NCI-H2227 treated with DMSO at 0.1 percent for 48 hours (cell line): ENCODE measurements at regions not wholly inside any gene's neighbourhood (a gene's known extent, or its start where the extent isn't known, plus 50 kb on each side); places are given as distances from the start of the nearest gene placed in this dataset.
A peak's percentile ranks its signal among the peaks of the same experiment; 100 is the strongest.

ENCODE experiments used
- DNase-seq: peaks from one replicate; lab custom pipeline; 2025; lab: John Stamatoyannopoulos, UW

DNA sequence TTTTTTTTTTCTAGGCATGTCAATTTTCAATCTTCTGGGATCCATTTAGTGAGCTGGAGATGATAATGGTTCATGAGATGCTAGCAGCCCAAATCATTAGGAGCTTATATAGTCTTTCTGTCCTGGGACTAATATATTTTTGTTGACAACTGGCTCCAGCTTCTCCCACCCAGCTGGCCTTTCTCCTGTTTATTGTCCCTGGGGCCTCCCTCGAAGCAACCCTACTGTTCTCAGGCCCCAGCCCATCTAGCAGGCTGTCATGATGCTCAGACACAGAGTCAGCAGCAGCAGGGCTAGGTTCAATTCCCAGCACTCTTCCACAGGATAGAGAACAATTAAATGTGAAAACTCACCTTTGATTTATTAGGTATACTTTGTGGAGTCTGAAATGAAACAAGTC lies 127.6 kb upstream of the MID1 start:
- no peak for DNase-seq

DNA sequence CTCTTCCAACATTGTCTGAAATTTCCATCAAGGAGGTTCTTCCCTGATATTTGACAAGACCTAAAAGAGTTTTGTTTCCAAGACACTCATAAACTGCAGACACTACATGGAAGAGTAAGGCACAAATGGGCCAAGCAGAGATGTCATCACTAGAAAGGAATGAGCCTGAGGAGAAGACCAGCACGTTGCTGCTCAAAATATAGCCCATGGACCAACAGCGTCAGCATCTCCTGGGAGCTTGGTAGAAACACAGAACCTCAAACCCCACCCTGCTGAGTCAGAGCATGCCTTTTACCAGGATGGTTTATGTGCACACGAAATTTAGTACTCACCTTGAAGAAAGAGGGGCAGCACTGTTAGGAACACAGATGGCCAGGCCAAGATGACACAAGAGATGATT lies 128.7 kb upstream of the MID1 start:
- DNase-seq = no peak

DNA sequence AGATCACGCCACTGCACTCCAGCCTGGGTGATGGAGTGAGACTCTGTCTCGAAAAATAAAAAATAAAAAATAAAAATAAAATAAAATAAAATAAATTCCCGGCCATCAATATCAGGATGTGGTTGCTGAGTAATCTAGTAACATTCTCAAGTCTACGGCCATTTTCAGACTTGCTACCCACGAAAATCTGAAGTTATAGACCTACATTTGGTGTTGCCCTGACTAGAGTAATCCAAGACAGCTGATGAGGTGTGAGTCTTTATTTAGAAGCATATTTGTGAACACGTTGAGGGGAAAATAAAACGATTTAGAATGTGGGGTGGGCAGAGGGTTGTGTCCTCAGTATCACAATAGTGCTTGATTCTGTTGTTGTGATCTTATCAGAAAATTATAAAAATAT lies 130.2 kb upstream of the MID1 start:
- no peak for DNase-seq

DNA sequence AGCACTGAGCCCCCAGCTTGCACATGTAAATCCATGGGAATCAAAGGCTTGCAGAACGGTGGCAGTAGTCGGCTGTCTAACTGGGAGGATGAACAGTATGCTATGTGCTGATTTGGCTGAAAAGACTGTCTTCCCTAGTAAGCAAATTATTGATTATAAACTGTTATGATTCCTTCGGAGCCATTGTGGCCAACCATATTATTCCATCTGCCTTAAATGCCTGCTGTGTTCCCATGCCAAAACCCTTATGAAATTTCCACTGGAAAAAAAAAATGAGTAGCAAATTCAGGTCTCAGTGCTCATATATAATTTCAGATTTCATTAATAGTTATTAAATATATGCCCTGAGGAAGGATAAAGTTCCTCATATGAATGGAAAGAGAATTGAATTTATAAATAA lies 132.7 kb upstream of the MID1 start:
- no peak for DNase-seq

DNA sequence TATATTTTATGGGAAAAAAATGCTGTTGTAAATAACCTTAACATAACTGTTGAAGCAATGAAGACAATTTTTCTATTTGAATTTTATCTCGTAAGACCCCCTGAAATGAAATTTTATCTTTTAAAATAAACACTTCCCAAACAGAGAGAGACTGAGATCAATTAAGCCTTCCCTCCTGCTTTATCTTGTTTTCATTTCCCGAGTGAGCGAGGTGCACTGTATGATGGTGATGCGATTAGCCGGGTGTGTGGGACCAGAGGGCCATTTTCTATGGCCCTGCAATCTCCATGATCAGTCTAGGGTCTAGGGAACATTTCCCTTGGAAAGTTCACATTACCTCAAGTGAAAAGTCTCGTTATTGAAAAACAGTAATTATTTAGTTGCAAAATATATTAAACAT lies 134.1 kb upstream of the MID1 start:
- DNase-seq = no peak

GRCh38 chrX:10755439-10756334 lies 135.3 kb upstream of the MID1 start:
- DNase-seq = no peak

DNA sequence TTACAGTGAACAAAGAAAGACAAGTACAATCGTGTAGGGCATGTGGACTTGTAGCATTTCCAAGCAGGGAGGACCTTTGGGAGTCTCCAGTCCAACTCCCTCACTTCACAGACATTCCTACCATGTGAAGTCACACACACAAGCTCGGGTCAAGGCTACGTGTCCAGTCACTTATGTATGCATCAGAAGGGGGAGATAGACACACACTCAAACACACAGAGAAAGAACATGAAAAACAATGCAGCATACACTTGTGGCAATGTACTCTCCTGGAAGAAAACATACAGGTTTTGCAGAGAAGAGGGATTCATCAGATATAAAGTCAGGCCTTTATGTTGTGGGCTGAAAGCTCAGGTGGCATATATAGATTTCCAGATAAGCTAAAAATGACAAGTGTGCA lies 136.1 kb upstream of the MID1 start:
- DNase-seq = no peak

DNA sequence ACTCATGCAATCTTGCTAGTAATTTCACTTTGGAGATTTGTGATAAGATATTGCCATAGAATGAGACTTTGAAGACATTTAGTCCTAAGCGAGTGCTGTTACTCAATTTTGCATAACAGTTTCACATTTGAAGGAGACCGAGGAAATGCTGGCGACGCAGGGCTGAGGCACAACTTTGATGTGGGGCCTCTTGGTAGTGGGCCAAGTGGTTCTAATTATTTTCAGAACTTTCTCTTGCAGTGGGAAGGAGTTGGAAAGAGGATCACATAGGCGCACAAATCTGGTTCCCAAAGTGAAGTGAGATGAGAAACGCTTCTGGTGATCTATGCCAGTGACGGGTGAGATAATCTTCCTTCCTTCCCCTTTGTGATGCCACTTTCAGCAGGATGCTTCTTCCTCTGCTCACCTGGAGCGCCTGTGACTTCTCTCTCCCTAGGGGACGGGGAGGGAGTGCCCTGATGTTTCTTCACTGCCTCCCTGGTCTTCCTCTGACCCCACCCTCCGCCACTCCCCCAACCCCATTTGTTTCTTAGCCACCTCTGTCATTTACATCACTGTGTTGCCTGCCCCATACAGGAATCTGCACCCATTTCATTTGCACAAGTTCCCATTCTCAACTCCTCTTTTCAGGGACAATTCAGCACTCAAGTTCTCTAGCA lies 138.9 kb upstream of the MID1 start:
- DNase-seq = no peak

GRCh38 chrX:10761447-10761846 lies 141.1 kb upstream of the MID1 start:
- DNase-seq = no peak

- peak; percentile 43 for DNase-seq
These were observed 148.8 kb upstream of the MID1 start for GRCh38 chrX:10769195-10769594.

GRCh38 chrX:10769696-10770619 lies 149.6 kb upstream of the MID1 start:
- DNase-seq = peak; percentile 67

- DNase-seq = no peak
These were observed 152.9 kb upstream of the MID1 start for GRCh38 chrX:10773318-10773717.

GRCh38 chrX:10781847-10782530 lies 161.6 kb upstream of the MID1 start:
- no peak for DNase-seq

DNA sequence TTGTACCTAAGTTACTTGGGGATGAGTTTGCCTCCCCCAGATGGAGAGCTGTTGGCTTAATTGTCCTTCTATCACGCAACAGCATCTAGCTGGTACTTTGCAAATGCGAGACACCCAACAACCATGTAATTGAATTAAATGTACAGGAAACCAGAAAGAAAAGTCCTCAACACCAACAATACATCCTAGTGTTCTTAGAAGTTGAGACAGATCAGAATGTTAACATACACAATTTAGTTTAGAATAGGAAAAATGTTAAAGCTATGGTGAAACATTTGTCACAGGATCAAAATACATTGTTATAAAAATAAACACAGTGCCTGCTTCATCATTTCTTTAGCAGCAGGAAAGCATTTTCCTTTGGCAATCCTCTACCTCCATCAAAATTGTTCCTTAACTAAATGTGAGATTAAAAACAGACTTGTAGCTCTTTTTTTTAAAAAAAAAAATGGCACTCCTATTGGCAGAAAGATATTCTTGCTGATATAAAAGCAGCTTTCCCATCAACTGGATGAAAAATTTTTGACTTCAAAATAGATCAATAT lies 163.1 kb upstream of the MID1 start:
- DNase-seq = no peak

- no peak for DNase-seq
These were observed 166.9 kb upstream of the MID1 start for GRCh38 chrX:10787264-10787663.

GRCh38 chrX:10794203-10794630 lies 173.8 kb upstream of the MID1 start:
- DNase-seq = no peak

DNA sequence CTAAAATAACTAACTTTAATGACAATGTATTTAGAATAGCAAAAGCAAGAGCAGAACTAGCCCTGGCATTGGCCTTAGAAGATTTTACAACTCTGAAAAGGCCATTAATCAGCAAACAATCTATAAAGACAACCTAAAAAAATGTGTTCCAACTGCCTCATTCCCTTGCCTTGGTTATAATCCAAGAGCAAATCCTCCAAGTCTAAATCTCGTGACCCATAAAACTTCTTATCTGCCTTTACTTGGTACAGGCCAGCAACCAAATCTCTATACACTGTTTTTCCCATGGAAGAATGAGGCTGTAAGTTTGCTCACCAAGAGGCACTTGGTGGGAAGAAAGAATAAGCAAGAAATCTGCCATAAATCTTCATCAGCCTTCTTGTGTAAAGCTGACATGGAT lies 175.3 kb upstream of the MID1 start:
- no peak for DNase-seq

GRCh38 chrX:10797466-10797865 lies 177.1 kb upstream of the MID1 start:
- no peak for DNase-seq

DNA sequence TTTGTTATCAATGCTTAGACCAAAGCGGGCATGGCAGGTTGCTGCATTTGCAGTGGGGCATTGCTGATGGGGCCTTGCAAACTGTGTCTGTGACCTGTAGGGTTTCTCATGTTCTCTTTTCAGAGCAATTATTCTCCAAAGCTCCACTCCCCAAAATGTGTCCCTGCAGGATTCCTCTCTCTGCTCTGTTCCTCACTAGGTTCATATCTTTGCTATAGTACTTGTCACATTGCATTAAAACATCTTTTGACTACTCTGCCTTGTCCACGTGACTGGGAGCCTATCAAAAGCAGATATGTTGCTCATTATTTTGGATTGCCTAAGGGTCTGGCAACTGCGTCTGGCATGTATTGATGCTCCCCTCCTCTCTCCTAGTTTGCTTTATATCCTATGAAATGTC lies 177.7 kb upstream of the MID1 start:
- no peak for DNase-seq

GRCh38 chrX:10800796-10801195 lies 180.4 kb upstream of the MID1 start:
- no peak for DNase-seq

- DNase-seq = no peak
These were observed 190.7 kb upstream of the MID1 start for GRCh38 chrX:10811111-10811510.

GRCh38 chrX:10813761-10814160 lies 193.4 kb upstream of the MID1 start:
- DNase-seq = no peak
